Activated CD8-positive, alpha-beta T cell treated with anti-CD3 and anti-CD28 coated beads for 36 hours (primary cell): ENCODE measurements at regions not wholly inside any gene's neighbourhood (a gene's known extent, or its start where the extent isn't known, plus 50 kb on each side); places are given as distances from the start of the nearest gene placed in this dataset.

Experiments used
- ATAC-seq: fragments of 200-7000 bp; cut with Tn5 transposase; one replicate; pipeline ENCODE4 v1.10.0; 2021; ENCODE audit warnings: mild to moderate bottlenecking, moderate library complexity
- CTCF ChIA-PET: fragments of 350-600 bp; sonication (Branson Sonifier 250); formaldehyde crosslinking; loops from one replicate; lab custom pipeline; 2021; ENCODE audit warnings: antibody characterized with exemption; lab: Charles Lee
- POLR2A ChIA-PET: fragments of 350-600 bp; sonication (Branson Sonifier 250); formaldehyde crosslinking; loops from one replicate; lab custom pipeline; 2021; ENCODE audit warnings: antibody characterized with exemption; lab: Charles Lee
- DNase-seq: peaks from one replicate; pipeline ENCODE4 v3.0.0-alpha.2; 2020
- H3K27ac Mint-ChIP-seq: one replicate; pipeline ENCODE4 v1.8.0; 2021; ENCODE audit warnings: mild to moderate bottlenecking, mixed read lengths
- H3K27me3 Mint-ChIP-seq: one replicate; pipeline ENCODE4 v1.8.0; 2021; ENCODE audit warnings: mixed read lengths
- H3K36me3 Mint-ChIP-seq: one replicate; pipeline ENCODE4 v1.8.0; 2021; ENCODE audit warnings: low read depth, mixed read lengths
- H3K4me1 Mint-ChIP-seq: one replicate; pipeline ENCODE4 v1.8.0; 2021; ENCODE audit warnings: low read depth, mixed read lengths
- H3K4me3 Mint-ChIP-seq: one replicate; pipeline ENCODE4 v1.8.0; 2021; ENCODE audit warnings: mild to moderate bottlenecking, moderate library complexity, mixed read lengths
- H3K9me3 Mint-ChIP-seq: one replicate; pipeline ENCODE4 v1.8.0; 2021; ENCODE audit warnings: mixed read lengths
- intact Hi-C: fragments of 100-400 bp; cut with micrococcal nuclease; formaldehyde crosslinking; loops from one replicate; pipeline ENCODE4 v1.10.0; 2022
- TF ChIP-seq, protein P1 (sequence below): fragments of 200-600 bp; IDR thresholded peaks from one replicate; pipeline ENCODE4 v1.8.0; 2022; ENCODE audit warnings: antibody characterized with exemption, mild to moderate bottlenecking

DNA sequence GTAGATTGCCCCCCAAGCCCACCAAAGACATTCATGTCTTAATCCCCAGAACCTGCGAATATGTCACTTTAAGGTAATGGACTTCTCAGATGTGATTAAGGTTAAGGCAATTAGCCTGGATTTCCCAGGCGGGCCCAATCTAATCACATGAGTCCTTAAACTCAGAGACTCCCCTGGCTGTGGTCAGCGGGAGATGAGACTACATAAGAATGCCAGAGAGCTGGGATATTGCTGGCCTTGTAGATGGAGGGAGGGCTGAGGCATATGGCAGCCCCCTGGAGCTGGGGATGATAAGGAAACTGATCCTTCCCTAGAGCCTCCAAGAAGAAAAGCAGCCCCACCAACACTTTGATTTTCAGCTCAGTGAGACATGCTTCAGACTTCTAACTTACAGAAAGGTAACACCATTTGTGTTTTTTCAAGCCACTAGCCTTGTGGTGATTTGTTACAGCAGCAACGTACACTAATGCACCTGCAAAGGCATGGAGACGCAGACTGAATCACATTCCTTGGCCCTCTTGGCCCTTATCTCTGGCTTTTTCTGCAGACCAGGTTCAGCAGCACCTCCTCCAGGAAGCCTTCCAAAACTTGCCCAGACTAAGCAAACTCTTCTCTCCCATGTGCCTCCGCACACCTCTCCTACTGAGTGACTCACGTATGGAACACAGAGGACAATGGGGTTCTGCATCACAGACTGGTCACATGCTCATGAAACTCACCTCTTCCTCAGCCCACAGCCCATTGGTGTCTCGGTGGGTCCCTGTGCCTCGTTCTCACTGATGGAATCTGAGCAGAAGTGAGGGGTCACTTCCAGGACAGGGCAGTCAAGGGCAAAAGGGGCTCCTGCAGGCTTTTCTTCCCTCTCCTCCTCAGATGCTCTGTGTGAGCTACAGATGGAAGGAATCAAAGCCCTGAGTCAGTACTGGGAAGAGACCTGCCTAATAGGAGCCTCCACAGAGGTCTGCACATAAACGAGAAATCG lies 86.3 kb upstream of the HMGXB4 start:
- no peak for ATAC-seq
- ChIA-PET POLR2A (no interaction called here), CTCF (interaction anchor here (1.1 kb wide), 1 partner anchor 61 kb away, joined by 3 read pairs; no protein-coding TSS in a partner anchor)
- TF ChIP-seq, protein P1, sequence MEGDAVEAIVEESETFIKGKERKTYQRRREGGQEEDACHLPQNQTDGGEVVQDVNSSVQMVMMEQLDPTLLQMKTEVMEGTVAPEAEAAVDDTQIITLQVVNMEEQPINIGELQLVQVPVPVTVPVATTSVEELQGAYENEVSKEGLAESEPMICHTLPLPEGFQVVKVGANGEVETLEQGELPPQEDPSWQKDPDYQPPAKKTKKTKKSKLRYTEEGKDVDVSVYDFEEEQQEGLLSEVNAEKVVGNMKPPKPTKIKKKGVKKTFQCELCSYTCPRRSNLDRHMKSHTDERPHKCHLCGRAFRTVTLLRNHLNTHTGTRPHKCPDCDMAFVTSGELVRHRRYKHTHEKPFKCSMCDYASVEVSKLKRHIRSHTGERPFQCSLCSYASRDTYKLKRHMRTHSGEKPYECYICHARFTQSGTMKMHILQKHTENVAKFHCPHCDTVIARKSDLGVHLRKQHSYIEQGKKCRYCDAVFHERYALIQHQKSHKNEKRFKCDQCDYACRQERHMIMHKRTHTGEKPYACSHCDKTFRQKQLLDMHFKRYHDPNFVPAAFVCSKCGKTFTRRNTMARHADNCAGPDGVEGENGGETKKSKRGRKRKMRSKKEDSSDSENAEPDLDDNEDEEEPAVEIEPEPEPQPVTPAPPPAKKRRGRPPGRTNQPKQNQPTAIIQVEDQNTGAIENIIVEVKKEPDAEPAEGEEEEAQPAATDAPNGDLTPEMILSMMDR = no peak
- H3K36me3 Mint-ChIP-seq = no peaks in the 10 kb centered on the region
- no peaks in the 10 kb centered on the region for H3K4me1 Mint-ChIP-seq
- no peak overlapping the region for H3K27ac Mint-ChIP-seq
- H3K9me3 Mint-ChIP-seq = no peaks in the 10 kb centered on the region
- H3K27me3 Mint-ChIP-seq = peaks cover 7% of the 10 kb centered on the region
- intact Hi-C loops = no loop called here
- DNase-seq = no peak
- no peak overlapping the region for H3K4me3 Mint-ChIP-seq

DNA sequence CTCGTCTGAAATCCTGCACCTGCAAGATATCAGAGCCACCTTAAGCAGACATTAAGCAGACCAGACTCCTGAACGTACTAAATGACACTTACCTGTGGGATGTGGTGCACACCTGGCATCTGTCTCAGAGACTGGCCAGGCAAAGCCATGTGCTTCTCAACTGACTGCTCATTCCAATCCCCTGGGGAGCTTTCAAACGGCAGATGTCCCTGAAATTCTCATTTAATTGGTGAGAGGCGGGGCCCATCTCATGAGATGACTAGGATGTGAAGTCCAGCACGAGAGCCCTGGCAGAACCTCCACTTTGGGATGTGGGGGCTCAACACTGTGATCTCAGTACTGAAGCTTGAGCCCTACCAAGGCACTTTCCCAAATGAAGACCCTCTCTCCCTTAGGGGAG lies 84.9 kb upstream of the HMGXB4 start:
- POLR2A ChIA-PET = no interaction called here
- intact Hi-C loops = no loop called here
- Mint-ChIP-seq H3K36me3 (no peaks in the 10 kb centered on the region), H3K4me1 (no peaks in the 10 kb centered on the region), H3K27me3 (peaks cover 8% of the 10 kb centered on the region), H3K27ac (no peak overlapping the region), H3K9me3 (no peaks in the 10 kb centered on the region), H3K4me3 (no peak overlapping the region)
- ATAC-seq (no peak), DNase-seq (no peak)
- CTCF ChIA-PET = no interaction called here
- TF ChIP-seq, protein P1 = no peak

DNA sequence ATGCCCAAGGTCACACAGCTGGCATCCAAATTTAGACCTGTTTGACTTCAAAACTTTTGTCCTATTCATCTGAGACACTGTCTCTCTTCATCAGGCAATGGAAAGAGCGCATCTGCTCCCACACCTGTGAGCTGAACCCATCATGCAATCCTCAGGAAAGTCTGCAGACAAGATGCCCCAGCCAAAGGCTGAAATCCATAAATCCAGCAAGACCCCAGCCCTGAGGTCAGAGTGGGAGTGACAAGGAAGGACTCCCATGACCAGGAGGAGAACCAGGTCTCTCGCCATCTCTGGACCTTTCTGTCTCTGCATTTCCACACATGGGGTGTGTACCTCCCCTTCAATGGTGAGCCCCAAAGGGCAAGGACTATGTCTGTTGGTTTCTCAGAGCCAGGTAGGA lies 83.6 kb upstream of the HMGXB4 start:
- POLR2A ChIA-PET = no interaction called here
- Mint-ChIP-seq H3K4me3 (no peak overlapping the region), H3K4me1 (no peaks in the 10 kb centered on the region), H3K27me3 (peaks cover 8% of the 10 kb centered on the region), H3K36me3 (no peaks in the 10 kb centered on the region), H3K27ac (no peak overlapping the region), H3K9me3 (no peaks in the 10 kb centered on the region)
- DNase-seq (no peak), ATAC-seq (no peak)
- intact Hi-C loops = no loop called here
- TF ChIP-seq, protein P1 = no peak
- CTCF ChIA-PET = interaction anchor here (1.1 kb wide), 1 partner anchor 12 kb away, joined by 3 read pairs; no protein-coding TSS in a partner anchor

DNA sequence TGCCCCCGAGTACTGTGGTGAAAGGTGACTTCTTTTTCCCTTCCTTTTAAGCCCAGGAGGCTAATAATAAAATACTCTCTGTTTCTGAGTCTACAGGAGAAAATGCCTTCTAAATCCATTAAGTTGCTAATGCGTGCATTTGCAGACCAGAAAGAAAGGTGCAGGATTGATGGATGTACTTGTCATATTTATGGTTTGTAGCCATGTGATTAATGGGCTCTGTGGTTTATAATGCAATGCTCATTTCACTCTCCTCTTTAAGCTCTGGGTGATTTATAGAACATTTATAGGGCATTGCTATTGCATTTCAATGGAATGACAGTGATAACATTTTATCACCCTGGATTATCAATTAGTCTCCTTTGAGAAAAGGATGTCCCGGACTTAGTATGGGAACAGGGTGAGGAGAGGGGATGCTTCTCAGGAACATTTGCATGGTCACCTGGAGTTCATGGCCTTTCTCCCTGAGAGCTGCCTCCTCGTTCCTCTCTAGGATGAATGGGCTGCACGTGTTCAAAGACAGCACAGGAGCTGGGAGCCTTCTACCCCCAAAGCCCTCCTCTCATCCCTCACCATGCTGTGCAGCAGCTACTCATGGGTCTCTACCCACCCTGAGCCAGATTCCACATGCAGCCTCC lies 82.8 kb upstream of the HMGXB4 start:
- intact Hi-C loops = no loop called here
- Mint-ChIP-seq H3K9me3 (no peaks in the 10 kb centered on the region), H3K36me3 (no peaks in the 10 kb centered on the region), H3K27me3 (peaks cover 8% of the 10 kb centered on the region), H3K4me1 (no peaks in the 10 kb centered on the region), H3K4me3 (no peak overlapping the region), H3K27ac (no peak overlapping the region)
- ChIA-PET CTCF (no interaction called here), POLR2A (no interaction called here)
- no peak for DNase-seq
- TF ChIP-seq, protein P1 = no peak
- ATAC-seq = no peak

DNA sequence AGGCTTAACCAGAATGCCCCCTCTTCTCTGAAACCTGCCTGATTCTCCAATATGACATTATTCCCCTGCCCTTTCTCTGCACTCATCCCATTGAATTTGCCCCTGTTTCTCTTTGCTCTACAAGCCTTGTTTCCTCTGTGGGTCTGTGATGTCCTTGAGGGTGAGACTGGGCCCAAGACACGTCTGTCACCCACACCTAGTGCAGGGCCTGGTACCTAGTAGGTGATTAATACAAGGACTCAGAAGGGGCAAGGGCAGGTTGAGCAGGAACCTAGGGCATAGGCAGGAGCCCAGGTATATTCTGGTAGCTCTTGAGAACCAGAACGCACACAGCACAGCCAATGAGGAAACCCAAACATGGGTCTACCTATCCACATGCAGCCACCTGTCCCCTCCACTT lies 81.9 kb upstream of the HMGXB4 start:
- peaks cover 8% of the 10 kb centered on the region for H3K27me3 Mint-ChIP-seq
- POLR2A ChIA-PET = no interaction called here
- TF ChIP-seq, protein P1 = no peak
- no peak for DNase-seq
- H3K27ac Mint-ChIP-seq = no peak overlapping the region
- CTCF ChIA-PET = no interaction called here
- no peaks in the 10 kb centered on the region for H3K9me3 Mint-ChIP-seq
- intact Hi-C loops = no loop called here
- no peaks in the 10 kb centered on the region for H3K36me3 Mint-ChIP-seq
- no peak overlapping the region for H3K4me3 Mint-ChIP-seq
- no peaks in the 10 kb centered on the region for H3K4me1 Mint-ChIP-seq
- ATAC-seq = no peak
